ENCODE measurements at regions not wholly inside any gene's neighbourhood (a gene's known extent, or its start where the extent isn't known, plus 50 kb on each side); places are given as distances from the start of the nearest gene placed in this dataset.

GRCh38 chr10:3402187-3402751 is 229.7 kb upstream of the PITRM1 start:
- H3K4me3 ChIP-seq (ENCODE audit: low read depth, low read length): no peak overlapping the region

GRCh38 chr10:3401491-3401938 is 228.9 kb upstream of the PITRM1 start:
- TF ChIP-seq CTCF (IDR thresholded peaks at IDR 0.05; ENCODE audit: low read depth, low read length): no peak

More at GRCh38 chr10:3402187-3402751, 229.7 kb upstream of the PITRM1 start:
- no peak for TF ChIP-seq CTCF (IDR thresholded peaks at IDR 0.05; ENCODE audit: low read depth, low read length)

GRCh38 chr10:3400348-3400747 is 227.8 kb upstream of the PITRM1 start:
- no peak for TF ChIP-seq CTCF (IDR thresholded peaks at IDR 0.05; ENCODE audit: low read depth, low read length)
- no peak overlapping the region for H3K4me3 ChIP-seq (ENCODE audit: low read depth, low read length)

More at GRCh38 chr10:3401491-3401938, 228.9 kb upstream of the PITRM1 start:
- H3K4me3 ChIP-seq (ENCODE audit: low read depth, low read length): no peak overlapping the region

GRCh38 chr10:3399756-3400155 is 227.2 kb upstream of the PITRM1 start:
- H3K4me3 ChIP-seq (ENCODE audit: low read depth, low read length): no peak overlapping the region
- no peak for TF ChIP-seq CTCF (IDR thresholded peaks at IDR 0.05; ENCODE audit: low read depth, low read length)

DNA sequence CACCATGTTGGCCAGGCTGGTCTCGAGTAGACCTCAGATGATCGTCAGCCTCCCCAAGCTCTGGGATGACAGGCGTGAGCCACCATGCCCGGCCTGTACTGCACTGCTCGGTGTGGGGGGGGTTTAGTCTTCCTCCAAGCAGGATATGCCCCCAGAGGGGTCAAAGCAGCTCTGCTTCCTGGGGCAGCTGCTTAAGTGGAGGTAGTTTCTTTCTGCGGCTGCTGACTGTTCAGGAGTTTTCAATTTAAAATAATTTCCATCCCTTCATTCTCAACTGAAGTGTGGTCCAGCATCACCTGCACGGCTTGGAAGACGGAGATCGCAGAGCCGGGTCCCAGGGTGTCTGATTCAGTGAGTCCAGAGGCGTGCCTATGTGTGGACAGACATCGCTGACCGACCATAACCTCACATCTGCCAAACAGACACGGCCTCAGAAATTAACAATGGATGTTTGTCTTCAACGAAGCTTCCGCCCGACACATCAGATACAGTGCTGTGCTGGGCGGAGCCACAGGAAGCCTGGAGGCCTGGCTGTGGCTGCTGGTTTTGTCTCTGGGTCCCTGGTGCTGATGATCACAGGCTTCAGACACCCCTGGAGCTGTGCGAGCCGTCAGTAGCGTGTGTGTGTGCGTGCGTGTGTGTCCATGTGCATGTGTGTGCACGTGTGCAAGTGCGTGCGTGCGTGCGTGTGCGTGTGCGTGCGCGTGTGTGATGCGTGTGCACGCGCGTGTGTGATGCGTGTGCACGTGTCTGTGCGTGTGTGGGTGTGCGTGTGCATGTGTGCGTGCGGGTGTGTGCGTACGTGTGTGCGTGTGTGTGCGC is 226.5 kb upstream of the PITRM1 start:
- TF ChIP-seq CTCF (IDR thresholded peaks at IDR 0.05; ENCODE audit: low read depth, low read length): no peak
- no peak overlapping the region for H3K4me3 ChIP-seq (ENCODE audit: low read depth, low read length)

DNA sequence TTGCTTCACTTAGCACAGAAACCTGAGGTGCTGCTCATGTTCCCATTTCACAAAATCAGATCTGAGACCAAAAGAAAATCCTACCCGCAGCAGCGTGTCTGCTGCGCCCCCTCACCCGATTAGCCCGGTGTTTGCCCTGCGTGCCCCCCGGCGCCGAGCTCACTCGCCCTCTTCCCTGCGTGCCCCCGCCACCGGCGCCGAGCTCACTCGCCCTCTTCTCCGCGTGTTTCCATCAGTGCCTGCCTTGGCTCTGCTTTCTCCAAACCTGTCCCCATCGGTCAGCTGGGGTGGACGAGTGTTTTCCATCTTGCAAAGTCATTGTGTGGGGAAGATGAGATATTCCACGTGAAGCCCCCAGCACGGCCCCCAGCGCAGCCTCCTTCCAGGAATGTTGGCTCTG is 225.3 kb upstream of the PITRM1 start:
- H3K4me3 ChIP-seq (ENCODE audit: low read depth, low read length): no peak overlapping the region
- TF ChIP-seq CTCF (IDR thresholded peaks at IDR 0.05; ENCODE audit: low read depth, low read length): no peak

GRCh38 chr10:3397231-3397630 is 224.6 kb upstream of the PITRM1 start:
- no peak overlapping the region for H3K4me3 ChIP-seq (ENCODE audit: low read depth, low read length)
- no peak for TF ChIP-seq CTCF (IDR thresholded peaks at IDR 0.05; ENCODE audit: low read depth, low read length)

All from WI38 (cell line).